HG03558 (cell line): ENCODE measurements at regions not wholly inside any gene's neighbourhood (a gene's known extent, or its start where the extent isn't known, plus 50 kb on each side); places are given as distances from the start of the nearest gene placed in this dataset.
"Not testable (repeated sequence)": the region's sequence is repeated elsewhere in the genome, so short reads cannot be mapped to it uniquely, and the experiment has no call there.

Experiments used
- ATAC-seq: cut with Tn5 transposase; IDR thresholded peaks from one replicate; pipeline ENCODE4 v1.9.1; 2021; ENCODE audit warnings: moderate number of reproducible peaks; ENCODE audit not compliant: unreplicated experiment; ENCODE audit errors: extremely low read depth

GRCh38 chr7:91397612-91398011 lies 133.4 kb downstream of the FZD1 start:
- ATAC-seq = no peak

- no peak for ATAC-seq
Observed at GRCh38 chr7:91398341-91398740, 134.1 kb downstream of the FZD1 start.

- ATAC-seq = no peak
Observed at GRCh38 chr7:91405092-91405788, 141.0 kb downstream of the FZD1 start.

GRCh38 chr7:91405873-91406272 lies 141.6 kb downstream of the FZD1 start:
- ATAC-seq = not testable (repeated sequence)

- ATAC-seq = no peak
Observed at GRCh38 chr7:91407942-91408341, 143.7 kb downstream of the FZD1 start.

GRCh38 chr7:91408388-91409154 lies 144.3 kb downstream of the FZD1 start:
- no peak for ATAC-seq

- no peak for ATAC-seq
Observed at GRCh38 chr7:91411060-91411459, 146.8 kb downstream of the FZD1 start.

GRCh38 chr7:91412298-91412697 lies 148.1 kb downstream of the FZD1 start:
- ATAC-seq = no peak

GRCh38 chr7:91414734-91415133 lies 150.5 kb downstream of the FZD1 start:
- no peak for ATAC-seq

GRCh38 chr7:91416155-91416865 lies 152.1 kb downstream of the FZD1 start:
- no peak for ATAC-seq

- ATAC-seq = no peak
Observed at GRCh38 chr7:91420606-91421005, 156.4 kb downstream of the FZD1 start.

GRCh38 chr7:91421018-91421417 lies 156.8 kb downstream of the FZD1 start:
- no peak for ATAC-seq

- ATAC-seq = no peak
Observed at GRCh38 chr7:91424371-91424770, 160.1 kb downstream of the FZD1 start.

GRCh38 chr7:91425149-91425548 lies 160.9 kb downstream of the FZD1 start:
- no peak for ATAC-seq

- no peak for ATAC-seq
Observed at GRCh38 chr7:91427051-91427450, 162.8 kb downstream of the FZD1 start.

GRCh38 chr7:91431601-91432000 lies 167.4 kb downstream of the FZD1 start:
- ATAC-seq = no peak

- no peak for ATAC-seq
Observed at GRCh38 chr7:91434836-91435235, 170.6 kb downstream of the FZD1 start.

GRCh38 chr7:91435381-91436059 lies 171.3 kb downstream of the FZD1 start:
- ATAC-seq = no peak

GRCh38 chr7:91436655-91437054 lies 172.4 kb downstream of the FZD1 start:
- no peak for ATAC-seq

- ATAC-seq = not testable (repeated sequence)
Observed at GRCh38 chr7:91440198-91440597, 176.0 kb downstream of the FZD1 start.

GRCh38 chr7:91443862-91444261 lies 179.6 kb downstream of the FZD1 start:
- ATAC-seq = no peak
